Stomach (tissue), 4 donors: ENCODE measurements at regions not wholly inside any gene's neighbourhood (a gene's known extent, or its start where the extent isn't known, plus 50 kb on each side); places are given as distances from the start of the nearest gene placed in this dataset.

ENCODE experiments used
- EP300 ChIP-seq: sonication (generic); formaldehyde crosslinking; IDR thresholded peaks from one replicate; pipeline ENCODE4 v1.6.1; 2017; ENCODE audit warnings: antibody characterized with exemption
- TF ChIP-seq, protein P1 (sequence below), 7 experiments: fragments of 450-650 bp in 4 of 7; fragments of 200-600 bp in 3 of 7; sonication (generic) in 3 of 7; IDR thresholded peaks; one replicate each; pipeline ENCODE4 v1.5.1; 2016 to 2019; ENCODE audit warnings: antibody characterized with exemption in 7 of 7, control low read depth in 2 of 7, mild to moderate bottlenecking in 1 of 7

DNA sequence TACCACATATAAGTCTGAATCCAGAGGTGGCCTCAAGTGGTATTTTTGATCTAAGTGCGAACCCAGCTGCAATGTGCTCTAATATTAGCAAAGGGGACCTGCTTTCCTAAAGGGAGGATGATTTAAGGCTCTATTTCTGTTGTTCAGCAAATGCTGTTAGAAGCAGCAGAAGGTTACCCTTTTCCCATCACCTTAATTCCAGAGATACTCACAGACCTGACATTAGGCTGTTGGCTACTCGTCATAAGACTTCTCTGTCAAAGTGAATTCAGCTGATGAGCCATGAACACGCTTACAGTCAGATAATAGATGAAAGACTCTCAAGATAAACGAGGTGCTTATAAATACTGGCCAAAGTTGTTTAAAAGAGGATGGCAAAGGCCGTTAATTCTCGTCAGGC is 308.7 kb upstream of the DDHD1 start:
- TF ChIP-seq, protein P1, sequence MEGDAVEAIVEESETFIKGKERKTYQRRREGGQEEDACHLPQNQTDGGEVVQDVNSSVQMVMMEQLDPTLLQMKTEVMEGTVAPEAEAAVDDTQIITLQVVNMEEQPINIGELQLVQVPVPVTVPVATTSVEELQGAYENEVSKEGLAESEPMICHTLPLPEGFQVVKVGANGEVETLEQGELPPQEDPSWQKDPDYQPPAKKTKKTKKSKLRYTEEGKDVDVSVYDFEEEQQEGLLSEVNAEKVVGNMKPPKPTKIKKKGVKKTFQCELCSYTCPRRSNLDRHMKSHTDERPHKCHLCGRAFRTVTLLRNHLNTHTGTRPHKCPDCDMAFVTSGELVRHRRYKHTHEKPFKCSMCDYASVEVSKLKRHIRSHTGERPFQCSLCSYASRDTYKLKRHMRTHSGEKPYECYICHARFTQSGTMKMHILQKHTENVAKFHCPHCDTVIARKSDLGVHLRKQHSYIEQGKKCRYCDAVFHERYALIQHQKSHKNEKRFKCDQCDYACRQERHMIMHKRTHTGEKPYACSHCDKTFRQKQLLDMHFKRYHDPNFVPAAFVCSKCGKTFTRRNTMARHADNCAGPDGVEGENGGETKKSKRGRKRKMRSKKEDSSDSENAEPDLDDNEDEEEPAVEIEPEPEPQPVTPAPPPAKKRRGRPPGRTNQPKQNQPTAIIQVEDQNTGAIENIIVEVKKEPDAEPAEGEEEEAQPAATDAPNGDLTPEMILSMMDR (IDR thresholded peaks at IDR 0.05), result no peak
- TF ChIP-seq EP300, result no peak
